ENCODE measurements at regions not wholly inside any gene's neighbourhood (a gene's known extent, or its start where the extent isn't known, plus 50 kb on each side); places are given as distances from the start of the nearest gene placed in this dataset.
A peak's percentile ranks its signal among the peaks of the same experiment; 100 is the strongest.

- peaks cover 2% of the 10 kb centered on the region for H3K4me1 Mint-ChIP-seq (ENCODE audit: low read depth)
- no peak overlapping the region for H3K4me3 Mint-ChIP-seq
- DNase-seq (ENCODE audit: low spot score) = no peak
- H3K36me3 Mint-ChIP-seq (ENCODE audit: low read depth) = peaks cover 2% of the 10 kb centered on the region
- H3K27ac Mint-ChIP-seq = no peak overlapping the region
- H3K9me3 Mint-ChIP-seq = no peaks in the 10 kb centered on the region
- H3K27me3 Mint-ChIP-seq (ENCODE audit: low read depth) = peaks cover 2% of the 10 kb centered on the region
Observed at GRCh38 chr6:14310960-14311359, 193.4 kb downstream of the CD83 start.

GRCh38 chr6:14312587-14312986 is 195.0 kb downstream of the CD83 start:
- Mint-ChIP-seq H3K27ac (no peak overlapping the region), H3K4me3 (no peak overlapping the region), H3K36me3 (ENCODE audit: low read depth) (peaks cover 2% of the 10 kb centered on the region), H3K27me3 (ENCODE audit: low read depth) (no peaks in the 10 kb centered on the region), H3K9me3 (no peaks in the 10 kb centered on the region), H3K4me1 (ENCODE audit: low read depth) (peaks cover 16% of the 10 kb centered on the region)
- DNase-seq (ENCODE audit: low spot score) = no peak

GRCh38 chr6:14313248-14313647 is 195.7 kb downstream of the CD83 start:
- Mint-ChIP-seq H3K36me3 (ENCODE audit: low read depth) (peaks cover 2% of the 10 kb centered on the region), H3K9me3 (no peaks in the 10 kb centered on the region), H3K27me3 (ENCODE audit: low read depth) (no peaks in the 10 kb centered on the region), H3K4me3 (no peak overlapping the region), H3K4me1 (ENCODE audit: low read depth) (peaks cover 19% of the 10 kb centered on the region), H3K27ac (no peak overlapping the region)
- DNase-seq (ENCODE audit: low spot score) = no peak

- Mint-ChIP-seq H3K4me1 (ENCODE audit: low read depth) (peaks cover 22% of the 10 kb centered on the region), H3K4me3 (no peak overlapping the region), H3K9me3 (no peaks in the 10 kb centered on the region), H3K27me3 (ENCODE audit: low read depth) (no peaks in the 10 kb centered on the region), H3K27ac (peak overlapping the region; percentile 9), H3K36me3 (ENCODE audit: low read depth) (peaks cover 2% of the 10 kb centered on the region)
- DNase-seq (ENCODE audit: low spot score) = no peak
Observed at GRCh38 chr6:14315353-14315752, 197.8 kb downstream of the CD83 start.

DNA sequence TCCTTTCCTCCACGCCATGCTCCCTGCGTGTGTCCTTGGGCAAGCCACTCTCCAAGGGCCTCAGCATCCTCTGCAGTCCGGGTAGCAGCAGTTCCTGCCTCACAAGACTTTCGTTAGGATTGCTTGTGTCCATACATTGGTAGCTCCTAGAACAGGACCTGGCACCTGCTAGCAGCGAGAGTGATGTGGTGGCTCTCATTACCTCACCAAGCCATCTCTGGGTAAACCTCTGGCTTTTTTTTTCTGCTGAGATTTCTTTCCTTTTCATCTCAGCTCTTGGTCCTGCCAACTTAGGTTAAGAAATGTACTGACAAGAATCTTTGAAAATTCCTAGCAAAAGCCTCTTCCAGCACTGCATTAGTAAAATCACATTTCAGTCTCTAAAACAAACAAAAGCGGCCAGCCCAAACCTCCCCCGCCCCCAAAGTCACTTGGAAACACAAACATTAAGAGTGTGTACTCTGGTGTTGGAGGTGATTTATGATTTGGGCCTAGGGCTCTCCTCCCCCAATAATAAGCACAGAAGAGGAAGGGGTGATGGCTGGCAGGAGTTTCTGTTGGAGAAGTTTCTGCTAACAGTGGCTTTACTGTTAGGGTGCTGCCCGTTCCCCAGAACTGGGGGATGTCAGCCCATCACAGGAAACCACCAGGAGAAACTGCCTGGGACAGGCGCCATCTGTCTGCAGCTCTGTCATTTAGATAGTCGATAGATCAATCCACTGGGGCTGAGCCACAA is 199.2 kb downstream of the CD83 start:
- H3K27ac Mint-ChIP-seq = peak overlapping the region; percentile 44
- H3K4me3 Mint-ChIP-seq = no peak overlapping the region
- peak; percentile 20 for DNase-seq (ENCODE audit: low spot score)
- H3K4me1 Mint-ChIP-seq (ENCODE audit: low read depth) = peaks cover 22% of the 10 kb centered on the region
- H3K27me3 Mint-ChIP-seq (ENCODE audit: low read depth) = no peaks in the 10 kb centered on the region
- peaks cover 2% of the 10 kb centered on the region for H3K36me3 Mint-ChIP-seq (ENCODE audit: low read depth)
- no peaks in the 10 kb centered on the region for H3K9me3 Mint-ChIP-seq

GRCh38 chr6:14317387-14317970 is 199.9 kb downstream of the CD83 start:
- Mint-ChIP-seq H3K9me3 (no peaks in the 10 kb centered on the region), H3K27me3 (ENCODE audit: low read depth) (no peaks in the 10 kb centered on the region), H3K4me1 (ENCODE audit: low read depth) (peaks cover 22% of the 10 kb centered on the region), H3K4me3 (no peak overlapping the region), H3K27ac (no peak overlapping the region), H3K36me3 (ENCODE audit: low read depth) (peaks cover 2% of the 10 kb centered on the region)
- no peak for DNase-seq (ENCODE audit: low spot score)

DNA sequence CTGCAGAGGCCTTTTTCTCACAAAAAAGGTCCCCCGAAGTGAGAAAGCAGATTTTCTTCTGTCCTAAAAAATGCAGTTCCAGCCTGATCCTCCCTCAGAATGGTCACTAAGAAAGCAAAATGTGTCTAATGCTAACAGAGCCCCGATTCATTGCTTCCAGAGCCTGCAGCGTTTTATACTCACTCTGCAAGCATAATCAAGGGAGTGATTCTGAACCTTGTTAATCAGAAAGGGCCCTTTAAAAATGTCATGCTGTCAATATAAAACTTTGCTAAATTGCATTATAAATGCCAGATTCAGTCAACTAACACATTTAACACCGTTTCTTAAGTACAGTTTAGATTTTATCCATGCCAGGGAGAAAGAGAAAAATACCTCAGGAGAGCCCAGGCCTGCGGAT is 202.8 kb downstream of the CD83 start:
- no peak for DNase-seq (ENCODE audit: low spot score)
- Mint-ChIP-seq H3K4me3 (no peak overlapping the region), H3K27me3 (ENCODE audit: low read depth) (no peaks in the 10 kb centered on the region), H3K4me1 (ENCODE audit: low read depth) (peaks cover 29% of the 10 kb centered on the region), H3K27ac (no peak overlapping the region), H3K9me3 (no peaks in the 10 kb centered on the region), H3K36me3 (ENCODE audit: low read depth) (no peaks in the 10 kb centered on the region)

DNA sequence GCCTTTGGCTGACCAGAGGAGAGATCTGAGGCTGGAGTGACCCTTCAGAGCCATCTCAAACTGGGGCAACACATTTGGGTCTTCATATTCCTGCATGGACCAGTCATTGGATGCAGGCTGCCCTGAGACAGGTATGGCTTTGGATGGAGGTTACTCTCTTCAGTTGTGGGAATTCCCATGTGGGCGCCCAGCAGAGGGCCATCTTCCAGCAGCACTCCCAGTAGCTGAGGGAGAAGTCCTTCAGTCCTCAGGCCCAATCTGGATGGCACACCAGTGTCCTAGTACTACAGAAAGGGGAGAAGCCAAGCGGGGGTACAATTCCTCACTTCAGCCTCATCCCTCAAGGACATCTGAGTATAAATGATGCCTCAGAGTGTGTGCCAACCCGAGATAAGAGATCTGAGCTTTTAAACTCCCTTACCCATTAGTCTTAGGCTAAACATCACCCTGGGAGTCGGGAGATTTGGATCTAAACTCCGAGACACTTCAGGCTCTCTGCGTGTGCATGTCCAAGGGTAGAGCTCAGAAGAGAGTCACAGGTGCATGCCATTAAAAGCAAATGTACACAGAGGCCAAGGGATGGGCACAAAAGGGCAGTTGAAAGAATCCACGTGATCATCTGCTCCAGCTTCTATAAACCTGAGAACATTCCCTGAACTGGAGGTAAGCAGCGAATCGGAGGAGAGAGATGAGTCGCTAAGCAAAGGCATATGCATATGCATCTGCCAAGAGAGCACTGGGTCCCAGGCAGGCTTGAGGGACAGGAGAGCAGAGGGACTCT is 204.6 kb downstream of the CD83 start:
- no peaks in the 10 kb centered on the region for H3K27me3 Mint-ChIP-seq (ENCODE audit: low read depth)
- no peaks in the 10 kb centered on the region for H3K9me3 Mint-ChIP-seq
- no peaks in the 10 kb centered on the region for H3K36me3 Mint-ChIP-seq (ENCODE audit: low read depth)
- H3K4me3 Mint-ChIP-seq = no peak overlapping the region
- DNase-seq (ENCODE audit: low spot score) = no peak
- H3K27ac Mint-ChIP-seq = no peak overlapping the region
- peaks cover 19% of the 10 kb centered on the region for H3K4me1 Mint-ChIP-seq (ENCODE audit: low read depth)

DNA sequence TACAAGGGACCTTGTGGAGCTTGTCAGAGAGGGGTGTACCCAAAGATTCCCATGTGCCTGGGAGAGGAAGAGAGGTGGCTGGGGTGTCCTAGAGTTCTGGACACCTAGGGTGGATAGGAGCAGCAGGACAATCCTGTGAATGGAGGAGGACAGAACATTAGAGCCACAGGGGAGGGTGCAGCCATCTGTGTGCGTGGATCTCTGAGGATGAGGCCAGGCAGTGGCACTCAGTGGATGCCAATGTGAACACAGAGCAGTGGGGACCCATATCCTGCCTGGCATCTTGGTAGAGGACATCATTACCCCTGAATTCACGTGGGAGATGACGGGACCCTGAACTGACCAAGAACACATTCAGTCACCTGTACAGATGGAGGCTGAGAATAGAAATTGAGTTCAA is 205.3 kb downstream of the CD83 start:
- H3K4me1 Mint-ChIP-seq (ENCODE audit: low read depth) = peaks cover 13% of the 10 kb centered on the region
- no peaks in the 10 kb centered on the region for H3K27me3 Mint-ChIP-seq (ENCODE audit: low read depth)
- H3K27ac Mint-ChIP-seq = no peak overlapping the region
- no peaks in the 10 kb centered on the region for H3K9me3 Mint-ChIP-seq
- DNase-seq (ENCODE audit: low spot score) = no peak
- H3K4me3 Mint-ChIP-seq = no peak overlapping the region
- H3K36me3 Mint-ChIP-seq (ENCODE audit: low read depth) = no peaks in the 10 kb centered on the region

DNA sequence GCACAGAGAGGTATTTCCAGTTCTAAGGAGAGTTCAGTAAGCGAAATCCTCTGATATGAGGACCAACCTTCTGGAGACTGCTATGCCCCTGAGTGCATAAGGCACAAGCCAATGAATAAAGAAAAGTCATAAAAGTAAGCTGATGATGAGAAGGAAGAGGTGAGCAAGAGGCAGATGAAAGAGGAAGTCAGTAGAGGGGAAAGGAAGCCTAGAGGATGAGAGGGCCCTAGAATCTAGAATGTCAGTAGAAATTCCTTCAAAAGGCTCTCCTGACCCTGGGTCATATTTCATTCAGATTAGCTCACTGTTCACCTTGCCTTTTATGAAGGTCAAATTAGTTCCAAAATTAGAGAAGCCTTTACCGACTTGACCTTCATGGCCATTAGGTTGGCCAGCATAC is 209.2 kb downstream of the CD83 start:
- Mint-ChIP-seq H3K27me3 (ENCODE audit: low read depth) (no peaks in the 10 kb centered on the region), H3K27ac (no peak overlapping the region), H3K4me1 (ENCODE audit: low read depth) (peaks cover 9% of the 10 kb centered on the region), H3K36me3 (ENCODE audit: low read depth) (no peaks in the 10 kb centered on the region), H3K9me3 (no peaks in the 10 kb centered on the region), H3K4me3 (no peak overlapping the region)
- no peak for DNase-seq (ENCODE audit: low spot score)

DNA sequence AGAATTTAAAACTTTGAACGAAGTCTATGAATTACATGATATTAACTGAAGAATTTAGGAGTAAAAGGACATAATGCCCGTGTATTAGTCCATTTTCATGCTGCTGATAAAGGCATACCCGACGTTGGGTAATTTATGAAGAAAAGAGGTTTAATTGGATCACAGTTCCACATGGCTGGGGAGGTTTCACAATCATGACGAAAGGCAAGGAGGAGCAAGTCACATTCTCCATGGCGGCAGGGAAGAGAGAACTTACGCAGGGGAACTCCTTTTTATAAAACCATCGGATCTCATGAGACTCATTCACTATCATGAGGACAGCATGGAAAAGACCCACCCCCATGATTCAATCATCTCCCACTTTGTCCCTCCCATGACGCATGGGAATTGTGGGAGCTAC is 210.6 kb downstream of the CD83 start:
- H3K4me3 Mint-ChIP-seq = no peak overlapping the region
- no peaks in the 10 kb centered on the region for H3K27me3 Mint-ChIP-seq (ENCODE audit: low read depth)
- no peak overlapping the region for H3K27ac Mint-ChIP-seq
- H3K4me1 Mint-ChIP-seq (ENCODE audit: low read depth) = peaks cover 8% of the 10 kb centered on the region
- no peak for DNase-seq (ENCODE audit: low spot score)
- H3K36me3 Mint-ChIP-seq (ENCODE audit: low read depth) = no peaks in the 10 kb centered on the region
- H3K9me3 Mint-ChIP-seq = no peaks in the 10 kb centered on the region

DNA sequence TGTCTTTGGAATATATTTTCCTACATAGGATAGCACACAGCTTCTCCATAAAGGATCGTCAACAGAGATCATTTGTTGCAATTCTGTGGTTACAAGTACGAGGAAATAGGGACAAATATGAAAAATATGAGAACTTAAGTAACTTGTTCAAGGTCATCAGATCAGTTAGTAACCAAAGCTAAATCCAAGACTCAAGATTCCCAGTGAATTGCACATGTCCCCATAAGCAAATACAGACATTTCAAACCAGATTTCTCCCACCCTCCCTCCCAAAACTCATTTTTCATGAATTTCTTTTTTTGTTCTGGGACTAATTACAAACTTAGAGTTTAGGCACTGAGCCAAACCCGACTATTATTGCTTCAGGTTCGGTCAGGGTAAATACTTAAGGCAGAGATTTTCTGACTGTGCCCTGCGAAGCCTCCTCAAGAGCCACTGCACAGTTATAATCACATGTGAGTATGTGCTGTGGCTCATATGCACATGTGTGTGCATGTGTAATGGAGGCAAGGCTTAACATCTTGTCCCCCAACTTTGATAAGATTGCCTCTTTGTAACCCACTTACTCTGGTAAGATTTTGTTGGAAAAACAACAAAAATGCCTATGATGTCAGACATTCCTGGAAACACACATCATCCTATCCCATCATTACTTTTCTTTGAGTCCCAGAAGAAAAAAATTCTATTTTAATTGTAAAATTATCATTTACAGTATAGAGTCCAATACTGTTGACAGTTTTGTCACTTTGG is 216.2 kb downstream of the CD83 start:
- H3K4me3 Mint-ChIP-seq = no peak overlapping the region
- no peak overlapping the region for H3K27ac Mint-ChIP-seq
- H3K27me3 Mint-ChIP-seq (ENCODE audit: low read depth) = no peaks in the 10 kb centered on the region
- DNase-seq (ENCODE audit: low spot score) = no peak
- peaks cover 4% of the 10 kb centered on the region for H3K4me1 Mint-ChIP-seq (ENCODE audit: low read depth)
- H3K36me3 Mint-ChIP-seq (ENCODE audit: low read depth) = peaks cover 8% of the 10 kb centered on the region
- H3K9me3 Mint-ChIP-seq = peaks cover 20% of the 10 kb centered on the region

GRCh38 chr6:14335071-14335470 is 217.5 kb downstream of the CD83 start:
- peaks cover 20% of the 10 kb centered on the region for H3K9me3 Mint-ChIP-seq
- no peak for DNase-seq (ENCODE audit: low spot score)
- peaks cover 8% of the 10 kb centered on the region for H3K36me3 Mint-ChIP-seq (ENCODE audit: low read depth)
- H3K4me3 Mint-ChIP-seq = no peak overlapping the region
- H3K27ac Mint-ChIP-seq = no peak overlapping the region
- H3K4me1 Mint-ChIP-seq (ENCODE audit: low read depth) = peaks cover 10% of the 10 kb centered on the region
- H3K27me3 Mint-ChIP-seq (ENCODE audit: low read depth) = no peaks in the 10 kb centered on the region

- peaks cover 8% of the 10 kb centered on the region for H3K36me3 Mint-ChIP-seq (ENCODE audit: low read depth)
- H3K4me1 Mint-ChIP-seq (ENCODE audit: low read depth) = peaks cover 11% of the 10 kb centered on the region
- H3K27ac Mint-ChIP-seq = no peak overlapping the region
- no peaks in the 10 kb centered on the region for H3K27me3 Mint-ChIP-seq (ENCODE audit: low read depth)
- peaks cover 20% of the 10 kb centered on the region for H3K9me3 Mint-ChIP-seq
- no peak for DNase-seq (ENCODE audit: low spot score)
- H3K4me3 Mint-ChIP-seq = no peak overlapping the region
Observed at GRCh38 chr6:14337152-14337551, 219.6 kb downstream of the CD83 start.

Measured in T-helper 2 cell treated with Interferon-gamma antibody and Interleukin-4, amounts not matched to agents 5 μg/mL and 100 μg/mL, for 36 hours (primary cell).